ENCODE measurements at regions not wholly inside any gene's neighbourhood (a gene's known extent, or its start where the extent isn't known, plus 50 kb on each side); places are given as distances from the start of the nearest gene placed in this dataset.

- peak; percentile 37 for ATAC-seq
- intact Hi-C loops (cut with DNase I), result loop anchor here (5.0 kb wide), 1 partner anchor 193 kb away; no protein-coding TSS in a partner anchor
- no peak for DNase-seq (ENCODE audit: missing footprints)
These were observed 92.3 kb upstream of the ROPN1 start for GRCh38 chr3:124084022-124084881.

GRCh38 chr3:124088801-124089200, 96.9 kb upstream of the ROPN1 start:
- intact Hi-C loops (cut with DNase I), result no loop called here
- DNase-seq (ENCODE audit: missing footprints), result no peak
- no peak for ATAC-seq

GRCh38 chr3:124089214-124089613, 97.3 kb upstream of the ROPN1 start:
- intact Hi-C loops (cut with DNase I), result no loop called here
- ATAC-seq (no peak), DNase-seq (ENCODE audit: missing footprints) (no peak)

- intact Hi-C loops (cut with DNase I), result no loop called here
- ATAC-seq, result no peak
These were observed 99.8 kb upstream of the ROPN1 start for GRCh38 chr3:124091716-124092115.

GRCh38 chr3:124092811-124093210, 100.9 kb upstream of the ROPN1 start:
- DNase-seq (ENCODE audit: missing footprints) (no peak), ATAC-seq (no peak)
- intact Hi-C loops (cut with DNase I), result no loop called here

More at GRCh38 chr3:124091716-124092115, 99.8 kb upstream of the ROPN1 start:
- DNase-seq (ENCODE audit: missing footprints), result no peak

- ATAC-seq (no peak), DNase-seq (ENCODE audit: missing footprints) (peak; percentile 59)
- intact Hi-C loops (cut with DNase I), result no loop called here
These were observed 102.6 kb upstream of the ROPN1 start for GRCh38 chr3:124094496-124094895.

GRCh38 chr3:124097362-124098131, 105.6 kb upstream of the ROPN1 start:
- ATAC-seq, result no peak
- DNase-seq (ENCODE audit: missing footprints), result no peak
- intact Hi-C loops (cut with DNase I), result no loop called here

- intact Hi-C loops (cut with DNase I), result no loop called here
- DNase-seq (ENCODE audit: missing footprints) (no peak), ATAC-seq (no peak)
These were observed 109.7 kb upstream of the ROPN1 start for GRCh38 chr3:124101643-124102042.

GRCh38 chr3:124107104-124107890, 115.4 kb upstream of the ROPN1 start:
- DNase-seq (ENCODE audit: missing footprints), result no peak
- ATAC-seq, result no peak
- intact Hi-C loops (cut with DNase I), result no loop called here

GRCh38 chr3:124108446-124108845, 116.5 kb upstream of the ROPN1 start:
- no peak for DNase-seq (ENCODE audit: missing footprints)
- no peak for ATAC-seq
- intact Hi-C loops (cut with DNase I), result no loop called here

GRCh38 chr3:124113485-124113884, 121.6 kb upstream of the ROPN1 start:
- no peak for DNase-seq (ENCODE audit: missing footprints)
- intact Hi-C loops (cut with DNase I), result loop anchor here (10.0 kb wide), 1 partner anchor 131 kb away; no protein-coding TSS in a partner anchor
- no peak for ATAC-seq

- intact Hi-C loops (cut with DNase I), result loop anchor here (10.0 kb wide), 1 partner anchor 130 kb away; no protein-coding TSS in a partner anchor
- DNase-seq (ENCODE audit: missing footprints) (no peak), ATAC-seq (peak; percentile 35)
These were observed 123.4 kb upstream of the ROPN1 start for GRCh38 chr3:124115279-124115678.

GRCh38 chr3:124115956-124116355, 124.0 kb upstream of the ROPN1 start:
- no peak for ATAC-seq

GRCh38 chr3:124116906-124117305, 125.0 kb upstream of the ROPN1 start:
- DNase-seq (ENCODE audit: missing footprints) (no peak), ATAC-seq (no peak)
- intact Hi-C loops (cut with DNase I), result loop anchor here (10.0 kb wide), 1 partner anchor 128 kb away; no protein-coding TSS in a partner anchor

More at GRCh38 chr3:124115956-124116355, 124.0 kb upstream of the ROPN1 start:
- intact Hi-C loops (cut with DNase I), result loop anchor here (10.0 kb wide), 1 partner anchor 129 kb away; no protein-coding TSS in a partner anchor
- DNase-seq (ENCODE audit: missing footprints), result no peak

- ATAC-seq (peak; percentile 56), DNase-seq (ENCODE audit: missing footprints) (no peak)
- intact Hi-C loops (cut with DNase I), result loop anchor here (10.0 kb wide), 1 partner anchor 127 kb away; no protein-coding TSS in a partner anchor
These were observed 125.6 kb upstream of the ROPN1 start for GRCh38 chr3:124117486-124117885.

- DNase-seq (ENCODE audit: missing footprints) (no peak), ATAC-seq (no peak)
- intact Hi-C loops (cut with DNase I), result loop anchor here (10.0 kb wide), 1 partner anchor 126 kb away; no protein-coding TSS in a partner anchor
These were observed 126.5 kb upstream of the ROPN1 start for GRCh38 chr3:124118397-124118796.

GRCh38 chr3:124119056-124119716, 127.3 kb upstream of the ROPN1 start:
- DNase-seq (ENCODE audit: missing footprints) (no peak), ATAC-seq (no peak)
- intact Hi-C loops (cut with DNase I), result loop anchor here (10.0 kb wide), 1 partner anchor 126 kb away; no protein-coding TSS in a partner anchor
